DOHH2 (cell line): ENCODE measurements at regions not wholly inside any gene's neighbourhood (a gene's known extent, or its start where the extent isn't known, plus 50 kb on each side); places are given as distances from the start of the nearest gene placed in this dataset.

ENCODE experiments used
- CTCF ChIP-seq: fragments of 200-600 bp; sonication (generic); IDR thresholded peaks from one replicate; pipeline ENCODE4 v1.5.1; 2014; ENCODE audit warnings: antibody characterized with exemption, mild to moderate bottlenecking, low read depth, low read length; ENCODE audit not compliant: poor library complexity, severe bottlenecking
- EZH2phosphoT487 ChIP-seq: fragments of 200-600 bp; sonication (generic); IDR thresholded peaks from 2 replicates; pipeline ENCODE4 v1.6.1; 2017; ENCODE audit warnings: borderline replicate concordance, mild to moderate bottlenecking, antibody characterized with exemption, low read length, moderate library complexity, mixed read lengths

- TF ChIP-seq CTCF (no peak), EZH2phosphoT487 (no peak)
These were observed 480.7 kb downstream of the RFPL4B start for GRCh38 chr6:112827793-112828192.
